DND-41 (cell line): ENCODE measurements at regions not wholly inside any gene's neighbourhood (a gene's known extent, or its start where the extent isn't known, plus 50 kb on each side); places are given as distances from the start of the nearest gene placed in this dataset.

ENCODE experiments used
- ATAC-seq: fragments of 200-7000 bp; cut with Tn5 transposase; 3 replicates; pipeline ENCODE4 v1.9.1; 2021; ENCODE audit warnings: low read depth; ENCODE audit not compliant: insufficient read depth
- DNase-seq: peaks from one replicate; pipeline ENCODE4 v3.0.0-alpha.2; 2020
- H2AFZ ChIP-seq: 2 replicates; pipeline ENCODE4 v1.6.0; 2012; ENCODE audit warnings: low read depth, low read length
- H3K27ac ChIP-seq: 2 replicates; pipeline ENCODE4 v1.5.1; 2012; ENCODE audit warnings: low read length, inconsistent platforms
- H3K27me3 ChIP-seq: fragments of 200-600 bp; sonication (generic); 2 replicates; pipeline ENCODE4 v1.6.0; 2012; ENCODE audit warnings: low read length, mild to moderate bottlenecking, inconsistent platforms; ENCODE audit not compliant: insufficient read depth, poor library complexity
- H3K36me3 ChIP-seq: 2 replicates; pipeline ENCODE4 v1.5.1; 2012; ENCODE audit warnings: low read length, inconsistent platforms; ENCODE audit not compliant: insufficient read depth
- H3K4me1 ChIP-seq: 2 replicates; pipeline ENCODE4 v1.5.1; 2012; ENCODE audit warnings: mild to moderate bottlenecking, low read length; ENCODE audit not compliant: insufficient read depth
- H3K4me2 ChIP-seq: 2 replicates; pipeline ENCODE4 v1.6.0; 2012; ENCODE audit warnings: mild to moderate bottlenecking, moderate library complexity, low read length, inconsistent platforms; ENCODE audit not compliant: insufficient read depth
- H3K4me3 ChIP-seq, 2 experiments: fragments of 200-600 bp in 1 of 2; shearing (Covaris generic) in 1 of 2; 2 replicates each; pipeline ENCODE4 v1.5.1; 2012 to 2016; ENCODE audit warnings: inconsistent platforms in 2 of 2, low read length in 2 of 2, mild to moderate bottlenecking in 2 of 2, low read depth in 1 of 2, moderate library complexity in 1 of 2
- H3K79me2 ChIP-seq: 2 replicates; pipeline ENCODE4 v1.6.0; 2012; ENCODE audit warnings: low read length, inconsistent platforms; ENCODE audit not compliant: insufficient read depth
- H3K9ac ChIP-seq: 2 replicates; pipeline ENCODE4 v1.6.0; 2012; ENCODE audit warnings: low read depth, mild to moderate bottlenecking, inconsistent platforms, low read length, moderate library complexity
- H3K9me3 ChIP-seq: 2 replicates; pipeline ENCODE4 v1.5.1; 2012; ENCODE audit warnings: low read length, moderate library complexity, mild to moderate bottlenecking, inconsistent platforms; ENCODE audit not compliant: insufficient read depth, severe bottlenecking
- H4K20me1 ChIP-seq: 2 replicates; pipeline ENCODE4 v1.6.0; 2012; ENCODE audit warnings: low read length; ENCODE audit not compliant: insufficient read depth
- CTCF ChIP-seq: IDR thresholded peaks from 2 replicates; pipeline ENCODE4 v1.5.1; 2012; ENCODE audit warnings: borderline replicate concordance, low read length, moderate library complexity, mild to moderate bottlenecking; ENCODE audit not compliant: poor library complexity, severe bottlenecking; ENCODE audit errors: extremely low read depth
- EZH2 ChIP-seq: IDR thresholded peaks from 3 replicates; pipeline ENCODE4 v1.6.1; 2012; ENCODE audit warnings: borderline replicate concordance, low read depth, mild to moderate bottlenecking, moderate library complexity, low read length, inconsistent platforms; ENCODE audit not compliant: severe bottlenecking

GRCh38 chr15:66952756-66953522 lies 112.5 kb upstream of the SMAD3 start:
- Histone ChIP-seq H3K27me3 (peaks cover 3% of the 10 kb centered on the region), H2AFZ (no peak overlapping the region), H3K27ac (no peak overlapping the region), H3K9me3 (no peaks in the 10 kb centered on the region), H3K36me3 (no peaks in the 10 kb centered on the region), H3K4me2 (no peak overlapping the region), H3K4me3 (no peak overlapping the region), H3K79me2 (no peaks in the 10 kb centered on the region), H3K4me1 (no peaks in the 10 kb centered on the region), H4K20me1 (no peaks in the 10 kb centered on the region), H3K9ac (no peak overlapping the region)
- DNase-seq (no peak), ATAC-seq (no peak)
- TF ChIP-seq CTCF (no peak), EZH2 (no peak)

GRCh38 chr15:66953523-66954229 lies 111.7 kb upstream of the SMAD3 start:
- no peak for ATAC-seq
- H4K20me1 ChIP-seq = no peaks in the 10 kb centered on the region

GRCh38 chr15:66954601-66955000 lies 110.8 kb upstream of the SMAD3 start:
- Histone ChIP-seq H3K4me2 (no peak overlapping the region), H4K20me1 (no peaks in the 10 kb centered on the region), H3K4me3 (no peak overlapping the region), H3K36me3 (no peaks in the 10 kb centered on the region), H2AFZ (no peak overlapping the region), H3K9me3 (no peaks in the 10 kb centered on the region), H3K79me2 (no peaks in the 10 kb centered on the region), H3K27ac (no peak overlapping the region), H3K9ac (no peak overlapping the region), H3K4me1 (no peaks in the 10 kb centered on the region), H3K27me3 (peaks cover 3% of the 10 kb centered on the region)
- DNase-seq (no peak), ATAC-seq (no peak)
- TF ChIP-seq EZH2 (no peak), CTCF (no peak)

More at GRCh38 chr15:66953523-66954229, 111.7 kb upstream of the SMAD3 start:
- Histone ChIP-seq H3K4me1 (no peaks in the 10 kb centered on the region), H2AFZ (no peak overlapping the region), H3K36me3 (no peaks in the 10 kb centered on the region), H3K27me3 (peaks cover 3% of the 10 kb centered on the region), H3K4me3 (no peak overlapping the region), H3K27ac (no peak overlapping the region), H3K9me3 (no peaks in the 10 kb centered on the region), H3K9ac (no peak overlapping the region), H3K79me2 (no peaks in the 10 kb centered on the region), H3K4me2 (no peak overlapping the region)
- TF ChIP-seq EZH2 = no peak
- no peak for TF ChIP-seq CTCF
- DNase-seq = no peak
